C4-2B (cell line): ENCODE measurements at regions not wholly inside any gene's neighbourhood (a gene's known extent, or its start where the extent isn't known, plus 50 kb on each side); places are given as distances from the start of the nearest gene placed in this dataset.

Experiments
- CTCF ChIP-seq: fragments of 450-650 bp; conservative IDR thresholded peaks from 2 replicates; pipeline ENCODE4 v1.5.1; 2017; ENCODE audit warnings: mild to moderate bottlenecking
- ZFX ChIP-seq: fragments of 450-650 bp; IDR thresholded peaks from 2 replicates; pipeline ENCODE4 v1.6.1; 2017

- TF ChIP-seq ZFX (no peak), CTCF (peak; percentile 6; the same call in 1 of the 2 replicates)
Measured at GRCh38 chr4:60962286-60962685, 237.8 kb upstream of the ADGRL3 start.
